ENCODE measurements at regions not wholly inside any gene's neighbourhood (a gene's known extent, or its start where the extent isn't known, plus 50 kb on each side); places are given as distances from the start of the nearest gene placed in this dataset.

GRCh38 chr3:35393901-35394799 lies 245.2 kb upstream of the ARPP21 start:
- no peak overlapping the region for H3K4me3 ChIP-seq (ENCODE audit: low read length)
- no peak for DNase-seq (ENCODE audit: low read depth)
- TF ChIP-seq CTCF (conservative IDR thresholded peaks at IDR 0.05; ENCODE audit: low read depth, low read length) = no peak

DNA sequence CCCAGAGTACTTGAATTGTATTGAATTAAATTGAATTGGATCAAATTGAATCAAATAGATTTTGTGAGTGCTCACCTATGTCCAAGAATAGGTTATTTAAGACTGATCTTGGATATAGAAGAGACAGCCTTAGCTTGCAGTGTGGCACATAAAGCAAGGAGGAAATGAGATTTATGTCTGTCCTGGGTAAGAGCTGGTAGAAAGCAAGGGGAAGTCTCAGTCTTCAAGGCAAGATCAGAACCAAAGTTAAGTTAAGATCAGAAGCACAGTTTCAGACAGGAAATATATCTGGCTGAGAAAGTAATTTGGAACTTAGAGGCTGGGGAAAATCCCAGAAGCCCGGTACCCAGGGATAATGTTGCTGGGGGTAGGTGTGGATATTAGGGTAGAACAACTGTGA lies 244.4 kb upstream of the ARPP21 start:
- H3K4me3 ChIP-seq (ENCODE audit: low read length) = no peak overlapping the region
- no peak for DNase-seq (ENCODE audit: low read depth)
- TF ChIP-seq CTCF (conservative IDR thresholded peaks at IDR 0.05; ENCODE audit: low read depth, low read length) = no peak

DNA sequence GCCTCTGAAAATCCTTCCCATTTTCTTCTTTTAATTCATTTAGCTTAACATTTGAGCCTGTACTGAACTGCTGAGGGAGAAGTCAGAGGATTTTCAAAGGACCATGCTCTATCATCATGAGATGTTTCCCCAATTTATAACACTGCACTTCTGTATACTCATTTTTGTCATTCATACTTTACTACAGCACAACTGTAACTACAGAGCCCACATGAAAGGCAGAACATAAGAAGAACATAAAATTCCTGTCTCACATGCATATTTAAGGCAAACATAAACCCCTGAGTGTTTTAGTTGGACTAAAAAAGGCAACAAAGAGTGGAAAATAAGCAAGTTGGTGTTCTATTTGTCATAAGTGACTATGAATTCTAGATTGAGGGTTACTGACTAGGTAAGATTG lies 237.7 kb upstream of the ARPP21 start:
- no peak overlapping the region for H3K4me3 ChIP-seq (ENCODE audit: low read length)
- no peak for DNase-seq (ENCODE audit: low read depth)
- TF ChIP-seq CTCF (conservative IDR thresholded peaks at IDR 0.05; ENCODE audit: low read depth, low read length) = no peak

GRCh38 chr3:35404571-35404970 lies 234.8 kb upstream of the ARPP21 start:
- no peak for DNase-seq (ENCODE audit: low read depth)
- TF ChIP-seq CTCF (conservative IDR thresholded peaks at IDR 0.05; ENCODE audit: low read depth, low read length) = no peak
- H3K4me3 ChIP-seq (ENCODE audit: low read length) = no peak overlapping the region

DNA sequence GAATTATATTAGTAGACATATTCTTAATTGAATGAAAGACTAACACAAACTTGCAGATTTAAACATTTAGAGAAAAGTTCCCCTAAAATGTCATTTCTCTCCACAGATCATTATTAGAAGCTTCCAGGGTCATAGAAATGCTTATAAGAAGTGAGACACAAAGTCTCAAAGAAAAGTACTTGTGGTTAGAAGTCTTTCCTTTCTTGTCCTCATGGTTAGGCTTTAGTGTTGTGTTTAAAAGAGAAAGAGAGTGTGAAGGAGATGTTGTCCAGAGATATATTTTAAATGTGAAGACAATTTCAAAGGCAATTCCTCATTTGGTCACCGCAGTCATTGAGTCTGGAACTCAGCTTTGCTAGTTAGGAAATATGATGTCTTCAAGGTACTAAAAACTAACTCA lies 230.4 kb upstream of the ARPP21 start:
- DNase-seq (ENCODE audit: low read depth) = no peak
- no peak overlapping the region for H3K4me3 ChIP-seq (ENCODE audit: low read length)
- no peak for TF ChIP-seq CTCF (conservative IDR thresholded peaks at IDR 0.05; ENCODE audit: low read depth, low read length)

GRCh38 chr3:35409991-35410390 lies 229.3 kb upstream of the ARPP21 start:
- DNase-seq (ENCODE audit: low read depth) = no peak
- no peak overlapping the region for H3K4me3 ChIP-seq (ENCODE audit: low read length)
- no peak for TF ChIP-seq CTCF (conservative IDR thresholded peaks at IDR 0.05; ENCODE audit: low read depth, low read length)

DNA sequence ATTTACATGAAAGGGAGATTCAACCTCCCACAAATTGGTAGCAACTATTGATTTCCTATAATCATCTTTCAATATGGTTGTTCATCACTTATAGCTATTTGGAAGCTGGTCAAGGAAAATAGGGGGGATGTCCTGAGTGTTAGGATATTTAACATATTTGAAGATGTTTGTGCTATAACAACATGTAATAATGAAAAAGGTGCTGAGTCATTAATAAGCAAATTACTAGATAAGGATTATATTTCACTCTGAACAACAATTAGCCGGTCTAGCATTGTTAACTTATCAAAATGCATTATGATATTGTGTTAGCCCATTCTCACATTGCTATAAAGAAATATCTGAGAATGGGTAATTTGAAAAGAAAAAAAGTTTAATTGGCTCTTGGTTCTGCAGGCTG lies 225.8 kb upstream of the ARPP21 start:
- DNase-seq (ENCODE audit: low read depth) = no peak
- TF ChIP-seq CTCF (conservative IDR thresholded peaks at IDR 0.05; ENCODE audit: low read depth, low read length) = no peak
- H3K4me3 ChIP-seq (ENCODE audit: low read length) = no peak overlapping the region

Data from retinal pigment epithelial cell (primary cell).